ENCODE measurements at regions not wholly inside any gene's neighbourhood (a gene's known extent, or its start where the extent isn't known, plus 50 kb on each side); places are given as distances from the start of the nearest gene placed in this dataset.
A peak's percentile ranks its signal among the peaks of the same experiment; 100 is the strongest.
"Not testable (repeated sequence)": the region's sequence is repeated elsewhere in the genome, so short reads cannot be mapped to it uniquely, and the experiment has no call there.

- no peak for DNase-seq
Observed at GRCh38 chr13:81615031-81615430, 1274.1 kb upstream of the SPRY2 start.

- DNase-seq = no peak
Observed at GRCh38 chr13:81610644-81611043, 1269.7 kb upstream of the SPRY2 start.

- DNase-seq = no peak
Observed at GRCh38 chr13:81609335-81609734, 1268.4 kb upstream of the SPRY2 start.

- no peak for DNase-seq
Observed at GRCh38 chr13:81606074-81606473, 1265.1 kb upstream of the SPRY2 start.

GRCh38 chr13:81602241-81602640 is 1261.3 kb upstream of the SPRY2 start:
- DNase-seq = peak; percentile 11

- no peak for DNase-seq
Observed at GRCh38 chr13:81597101-81597500, 1256.2 kb upstream of the SPRY2 start.

GRCh38 chr13:81596224-81596753 is 1255.4 kb upstream of the SPRY2 start:
- DNase-seq = no peak

- no peak for DNase-seq
Observed at GRCh38 chr13:81591528-81592220, 1250.7 kb upstream of the SPRY2 start.

- no peak for DNase-seq
Observed at GRCh38 chr13:81582381-81582780, 1241.5 kb upstream of the SPRY2 start.

- no peak for DNase-seq
Observed at GRCh38 chr13:81577601-81578195, 1236.8 kb upstream of the SPRY2 start.

- no peak for DNase-seq
Observed at GRCh38 chr13:81568824-81569223, 1227.9 kb upstream of the SPRY2 start.

- DNase-seq = no peak
Observed at GRCh38 chr13:81565849-81566248, 1224.9 kb upstream of the SPRY2 start.

- no peak for DNase-seq
Observed at GRCh38 chr13:81563091-81563490, 1222.2 kb upstream of the SPRY2 start.

GRCh38 chr13:81562598-81562997 is 1221.7 kb upstream of the SPRY2 start:
- DNase-seq = no peak

GRCh38 chr13:81551036-81551435 is 1210.1 kb upstream of the SPRY2 start:
- DNase-seq = no peak

GRCh38 chr13:81546294-81546693 is 1205.4 kb upstream of the SPRY2 start:
- not testable (repeated sequence) for DNase-seq

GRCh38 chr13:81540777-81541176 is 1199.9 kb upstream of the SPRY2 start:
- DNase-seq = no peak

- DNase-seq = no peak
Observed at GRCh38 chr13:81539643-81540150, 1198.8 kb upstream of the SPRY2 start.

GRCh38 chr13:81498969-81499368 is 1158.0 kb upstream of the SPRY2 start:
- no peak for DNase-seq

- no peak for DNase-seq
Observed at GRCh38 chr13:81493144-81493543, 1152.2 kb upstream of the SPRY2 start.

GRCh38 chr13:81492449-81492848 is 1151.5 kb upstream of the SPRY2 start:
- DNase-seq = no peak

GRCh38 chr13:81488021-81488420 is 1147.1 kb upstream of the SPRY2 start:
- DNase-seq = no peak

GRCh38 chr13:81487151-81487550 is 1146.2 kb upstream of the SPRY2 start:
- no peak for DNase-seq

- DNase-seq = no peak
Observed at GRCh38 chr13:81480634-81481033, 1139.7 kb upstream of the SPRY2 start.
